Vagina (tissue), 2 donors: ENCODE measurements at regions not wholly inside any gene's neighbourhood (a gene's known extent, or its start where the extent isn't known, plus 50 kb on each side); places are given as distances from the start of the nearest gene placed in this dataset.

Experiments used
- CTCF ChIP-seq, 3 experiments: fragments of 450-650 bp in 2 of 3; fragments of 200-600 bp in 1 of 3; sonication (generic) in 1 of 3; IDR thresholded peaks; one replicate each; pipeline ENCODE4 v1.5.1; 2017 to 2019; ENCODE audit warnings: antibody characterized with exemption in 3 of 3, mild to moderate bottlenecking in 2 of 3, moderate library complexity in 2 of 3
- POLR2A ChIP-seq, 2 donors: fragments of 450-650 bp; IDR thresholded peaks; one replicate each; pipeline ENCODE4 v1.6.1; 2017; ENCODE audit warnings: antibody characterized with exemption in 2 of 2, mild to moderate bottlenecking in 2 of 2, moderate library complexity in 2 of 2

DNA sequence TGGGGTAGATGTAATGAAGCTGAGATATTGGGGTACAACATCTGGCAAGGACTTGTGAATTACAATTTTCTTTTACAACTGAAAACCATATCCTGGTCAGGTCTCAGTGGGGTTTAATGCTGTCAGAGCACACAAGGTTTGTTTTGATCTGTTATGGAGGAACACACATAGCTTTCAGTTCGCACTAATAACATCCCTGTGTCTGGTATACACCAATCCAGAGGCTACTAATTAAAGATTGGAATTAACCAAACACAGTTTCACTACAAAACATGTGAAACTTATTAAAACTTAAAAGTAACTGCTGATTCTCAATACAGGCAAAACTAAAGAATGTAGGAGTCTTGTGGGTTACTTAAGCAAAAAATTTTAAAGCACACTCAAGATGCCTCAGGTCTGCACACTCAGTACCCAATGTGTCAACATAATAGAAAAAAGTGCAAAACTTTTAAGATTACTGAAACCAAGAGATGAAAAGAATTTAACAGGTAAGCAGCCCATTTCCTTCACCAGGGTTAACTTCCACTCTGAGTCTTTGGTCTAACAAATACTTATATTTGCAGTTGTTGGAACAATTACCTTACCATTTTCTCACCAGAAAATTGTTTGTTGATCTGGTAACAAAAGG lies 77.4 kb downstream of the LLPH start:
- TF ChIP-seq POLR2A (IDR thresholded peaks at IDR 0.05), result no peak
- no peak for TF ChIP-seq CTCF (IDR thresholded peaks at IDR 0.05)
